GM18498 (cell line): ENCODE measurements at regions not wholly inside any gene's neighbourhood (a gene's known extent, or its start where the extent isn't known, plus 50 kb on each side); places are given as distances from the start of the nearest gene placed in this dataset.
"Not testable (repeated sequence)": the region's sequence is repeated elsewhere in the genome, so short reads cannot be mapped to it uniquely, and the experiment has no call there.

ENCODE experiments used
- ATAC-seq: cut with Tn5 transposase; IDR thresholded peaks from one replicate; pipeline ENCODE4 v1.9.1; 2021; ENCODE audit warnings: mild to moderate bottlenecking, moderate library complexity; ENCODE audit not compliant: unreplicated experiment

GRCh38 chr2:125681976-125682805, 973.8 kb upstream of the GYPC start:
- ATAC-seq = no peak

- ATAC-seq = no peak
Measured at GRCh38 chr2:125684256-125684655, 971.7 kb upstream of the GYPC start.

- ATAC-seq = no peak
Measured at GRCh38 chr2:125684932-125685331, 971.0 kb upstream of the GYPC start.

- ATAC-seq = no peak
Measured at GRCh38 chr2:125696560-125696959, 959.4 kb upstream of the GYPC start.

DNA sequence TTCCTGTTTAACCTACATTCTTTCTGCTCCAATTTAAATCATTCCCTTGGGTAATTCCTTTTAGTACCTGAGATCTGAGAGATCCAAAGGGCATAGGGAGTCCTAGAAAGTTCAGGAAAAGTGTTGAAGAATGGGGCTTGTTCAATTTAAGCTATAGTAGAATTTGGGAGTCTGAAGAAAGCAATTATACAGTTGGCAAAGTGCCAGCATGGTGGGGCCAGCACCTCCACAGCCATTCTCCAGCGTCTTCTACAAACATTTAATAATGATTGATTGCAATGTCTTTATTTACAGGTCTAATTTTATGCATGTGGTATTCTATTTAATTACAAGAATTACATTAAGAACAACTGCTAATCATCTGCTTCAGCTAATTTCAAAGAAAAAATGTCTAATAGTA, 957.7 kb upstream of the GYPC start:
- no peak for ATAC-seq

GRCh38 chr2:125701070-125701469, 954.9 kb upstream of the GYPC start:
- no peak for ATAC-seq

- no peak for ATAC-seq
Measured at GRCh38 chr2:125707611-125708010, 948.3 kb upstream of the GYPC start.

GRCh38 chr2:125710561-125710960, 945.4 kb upstream of the GYPC start:
- no peak for ATAC-seq

DNA sequence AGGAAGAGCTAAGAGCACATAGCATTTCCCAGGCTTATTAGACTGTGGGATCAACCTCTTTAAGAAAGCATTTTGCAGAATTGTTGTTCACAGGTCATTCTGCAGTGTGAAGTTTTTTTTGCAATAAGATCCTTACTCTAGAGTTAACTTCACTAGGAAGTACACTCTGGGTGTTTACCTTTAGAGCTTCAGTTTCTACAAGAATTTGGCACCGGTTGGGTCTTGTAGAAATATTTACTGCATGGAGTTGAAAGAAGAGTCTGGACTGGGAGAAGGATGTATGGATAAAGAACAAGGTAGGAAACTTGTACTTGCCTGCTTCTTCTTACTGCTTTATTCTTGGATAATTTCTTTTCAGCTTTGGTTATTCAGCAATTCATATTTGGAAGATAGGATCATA, 944.9 kb upstream of the GYPC start:
- no peak for ATAC-seq

DNA sequence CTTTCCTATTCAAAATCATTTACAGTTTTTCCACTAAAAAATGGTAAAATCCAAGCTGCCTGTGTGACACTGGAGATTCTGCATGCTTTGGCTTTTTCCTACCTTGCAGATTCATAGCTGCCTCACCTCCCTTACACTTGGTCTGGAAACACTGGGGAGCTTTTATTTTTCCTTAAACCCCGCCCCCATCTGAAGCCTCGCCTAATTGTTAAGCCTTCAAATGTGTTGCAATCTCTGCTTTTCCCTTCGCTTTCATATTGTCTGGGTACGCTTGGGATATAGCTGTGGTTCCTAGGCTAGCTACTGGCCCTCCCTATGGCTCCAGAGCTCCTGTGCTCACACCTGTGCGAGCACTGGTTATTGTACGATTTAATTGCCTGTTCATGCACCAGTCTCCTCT, 942.4 kb upstream of the GYPC start:
- ATAC-seq = no peak

DNA sequence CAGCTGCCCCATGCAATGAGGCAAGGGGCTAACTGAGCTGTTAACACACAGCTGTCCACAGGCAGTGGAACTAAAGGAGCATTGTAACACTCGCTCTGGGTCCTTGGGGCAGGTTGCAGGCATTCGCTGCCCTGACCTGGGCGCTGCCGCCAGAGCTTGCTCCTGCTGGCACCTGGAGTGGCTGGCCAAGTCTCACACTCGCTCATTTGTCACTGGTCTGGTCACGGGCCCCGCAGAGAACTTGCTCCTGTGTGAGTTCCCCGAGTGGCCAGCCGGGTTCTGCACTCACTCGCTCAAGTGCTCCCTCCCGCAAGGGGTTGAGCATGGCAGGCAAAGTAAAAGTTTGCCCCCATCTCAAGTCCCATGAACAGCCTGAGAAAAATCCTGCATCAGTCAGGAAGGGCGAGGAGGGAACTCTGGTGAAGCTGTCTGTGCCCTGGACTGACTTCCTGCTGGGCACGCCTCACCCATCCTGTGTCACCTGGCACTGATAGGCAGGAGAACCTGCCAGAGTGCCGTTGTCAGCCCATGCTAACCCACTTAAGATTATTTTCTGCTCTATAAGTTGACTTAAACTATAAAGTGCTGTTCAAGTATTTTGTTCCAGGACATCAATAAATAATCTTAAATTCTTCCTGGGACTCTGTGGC, 934.8 kb upstream of the GYPC start:
- ATAC-seq = no peak

- no peak for ATAC-seq
Measured at GRCh38 chr2:125730921-125731320, 925.0 kb upstream of the GYPC start.

GRCh38 chr2:125736306-125736705, 919.7 kb upstream of the GYPC start:
- no peak for ATAC-seq

DNA sequence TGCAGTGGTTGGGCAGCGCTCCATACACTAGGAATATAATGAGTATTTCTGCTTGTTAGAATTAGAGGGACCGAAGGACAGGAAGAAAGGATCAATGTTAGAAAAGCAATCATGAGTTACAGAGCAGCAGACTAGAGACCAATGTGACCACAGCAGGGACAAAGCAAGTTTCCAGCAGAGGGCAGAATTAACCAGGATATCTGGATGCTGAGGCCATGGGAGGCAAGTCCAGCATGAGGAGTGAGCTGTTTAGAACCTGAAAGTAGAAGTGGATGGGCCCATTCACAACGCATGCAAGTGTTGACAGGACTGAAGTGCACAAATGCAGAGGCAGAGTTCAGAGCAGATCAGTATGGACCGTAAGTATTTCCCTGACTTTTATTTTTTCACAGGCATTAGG, 910.4 kb upstream of the GYPC start:
- ATAC-seq = no peak

DNA sequence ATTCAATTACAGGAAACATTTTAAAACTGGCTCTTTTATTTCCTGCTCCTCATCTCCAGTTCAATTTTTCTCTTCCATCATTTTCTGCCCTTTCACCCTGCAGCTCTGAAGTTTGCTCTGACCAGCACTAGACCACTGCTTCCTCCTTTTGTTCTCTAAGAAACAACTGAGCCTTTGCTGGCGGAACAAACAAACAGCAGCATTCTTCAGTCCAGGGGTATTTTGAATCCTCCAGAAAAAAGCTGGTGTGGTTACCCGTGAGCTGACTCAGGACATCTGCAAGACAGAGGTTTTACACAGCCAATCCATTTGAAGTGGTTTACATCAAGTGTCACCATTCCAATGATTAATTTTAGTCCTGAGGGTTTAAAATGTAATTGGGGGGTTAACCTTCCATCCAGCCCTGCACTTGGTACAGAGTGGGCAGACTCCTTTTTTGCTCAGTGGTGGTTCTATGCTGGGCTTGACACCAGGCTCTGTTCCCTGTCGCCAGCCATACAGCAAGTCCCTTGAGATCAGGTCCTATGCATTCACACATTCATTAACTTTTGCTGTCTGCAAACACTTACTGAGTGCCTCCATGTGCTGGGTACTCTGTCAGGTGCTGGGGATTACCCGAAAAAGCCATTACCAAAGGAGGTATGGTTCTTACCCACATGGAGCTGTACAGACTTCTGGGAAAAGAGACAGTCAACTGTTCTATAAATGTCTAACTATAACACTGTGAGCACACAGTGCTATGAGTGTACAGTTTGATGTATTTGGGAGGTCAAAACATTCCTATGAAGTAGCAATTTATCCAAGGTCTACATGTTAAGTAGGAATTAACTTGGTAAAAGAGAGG, 909.4 kb upstream of the GYPC start:
- ATAC-seq = no peak

DNA sequence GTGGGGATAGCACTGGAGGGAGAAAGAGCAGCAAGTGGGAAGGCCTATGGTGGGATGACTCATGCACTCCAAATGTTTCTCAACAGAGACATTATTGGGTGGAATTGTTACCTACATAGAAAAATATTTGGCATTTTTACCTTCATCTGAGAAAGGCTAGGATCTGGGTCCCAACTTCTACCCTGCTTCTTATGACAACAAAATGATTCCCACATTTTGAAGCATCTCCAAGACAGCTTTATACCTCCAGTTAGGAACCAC, 908.9 kb upstream of the GYPC start:
- ATAC-seq = no peak

DNA sequence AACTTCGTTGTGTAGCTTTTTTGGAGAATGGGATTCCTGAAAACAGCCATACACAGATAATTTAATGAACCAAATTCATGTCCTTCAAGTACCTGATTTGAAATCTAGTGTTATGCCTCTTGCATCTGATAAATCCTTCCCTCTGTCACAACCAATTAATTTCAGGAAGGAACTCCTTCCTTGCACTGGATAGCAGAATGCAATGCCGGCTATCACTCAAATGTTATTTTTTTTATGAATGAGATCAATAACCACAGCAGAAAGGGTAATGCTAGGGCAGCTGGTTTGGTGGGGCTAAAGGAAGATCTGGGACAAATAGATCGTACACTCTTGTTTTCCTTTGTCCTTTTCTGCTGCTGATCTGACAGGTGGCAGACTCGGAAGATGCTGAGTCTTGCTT, 899.5 kb upstream of the GYPC start:
- ATAC-seq = no peak

- ATAC-seq = no peak
Measured at GRCh38 chr2:125796784-125797183, 859.2 kb upstream of the GYPC start.

DNA sequence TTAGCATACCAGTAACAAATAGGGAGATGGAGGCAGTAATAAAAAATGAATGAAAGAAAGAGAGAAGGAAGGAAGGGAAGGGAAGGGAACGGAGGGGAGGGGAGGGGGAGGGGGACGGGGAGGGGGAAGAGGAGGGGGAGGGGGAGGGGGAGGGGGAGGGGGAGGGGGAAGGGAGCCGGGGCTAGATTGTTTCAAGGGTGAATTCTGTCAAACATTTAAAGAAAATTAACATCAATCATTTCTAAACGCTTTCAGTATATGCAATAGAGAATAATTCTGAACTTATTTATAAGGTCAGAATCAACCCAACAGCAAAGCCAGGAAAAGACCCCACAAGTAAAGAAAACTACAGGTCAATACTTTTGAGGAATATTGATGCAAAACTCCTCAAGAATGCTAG, 858.8 kb upstream of the GYPC start:
- no peak for ATAC-seq

GRCh38 chr2:125822746-125823145, 833.2 kb upstream of the GYPC start:
- no peak for ATAC-seq

GRCh38 chr2:125825781-125826180, 830.2 kb upstream of the GYPC start:
- not testable (repeated sequence) for ATAC-seq

DNA sequence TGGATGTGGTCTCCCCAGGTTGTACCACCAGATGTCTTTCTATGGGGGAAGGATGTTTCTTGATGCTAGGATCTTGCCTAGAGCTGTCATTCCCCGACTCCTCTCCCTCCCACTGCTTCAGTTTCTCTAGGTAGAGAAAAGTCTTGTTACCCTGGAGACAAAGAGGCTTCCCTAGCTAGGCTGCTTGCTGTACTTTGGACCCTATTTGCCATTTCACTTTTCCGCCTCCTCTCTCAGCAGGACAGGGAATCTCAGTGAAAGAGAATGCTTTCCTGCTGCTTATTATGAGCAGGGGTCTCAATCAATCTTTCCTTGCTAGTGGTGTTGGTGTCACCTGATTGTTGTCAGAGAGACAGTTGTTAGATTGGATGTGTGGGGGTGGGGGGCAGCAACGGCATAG, 818.8 kb upstream of the GYPC start:
- ATAC-seq = no peak
